NCI-H748 treated with DMSO at 0.1 percent for 48 hours (cell line): ENCODE measurements at regions not wholly inside any gene's neighbourhood (a gene's known extent, or its start where the extent isn't known, plus 50 kb on each side); places are given as distances from the start of the nearest gene placed in this dataset.
"Not testable (repeated sequence)": the region's sequence is repeated elsewhere in the genome, so short reads cannot be mapped to it uniquely, and the experiment has no call there.

Experiments used
- DNase-seq: peaks from one replicate; lab custom pipeline; 2025; lab: John Stamatoyannopoulos, UW

- DNase-seq = no peak
These were observed 806.5 kb upstream of the CDH10 start for GRCh38 chr5:25451294-25451693.

GRCh38 chr5:25448646-25449045, 803.9 kb upstream of the CDH10 start:
- DNase-seq = no peak

GRCh38 chr5:25448190-25448621, 803.4 kb upstream of the CDH10 start:
- DNase-seq = no peak

- DNase-seq = not testable (repeated sequence)
These were observed 801.3 kb upstream of the CDH10 start for GRCh38 chr5:25446061-25446420.

GRCh38 chr5:25445381-25446060, 800.7 kb upstream of the CDH10 start:
- not testable (repeated sequence) for DNase-seq

GRCh38 chr5:25444697-25445096, 799.9 kb upstream of the CDH10 start:
- DNase-seq = no peak

- no peak for DNase-seq
These were observed 797.0 kb upstream of the CDH10 start for GRCh38 chr5:25441810-25442209.

- DNase-seq = no peak
These were observed 794.2 kb upstream of the CDH10 start for GRCh38 chr5:25439025-25439424.

- not testable (repeated sequence) for DNase-seq
These were observed 793.6 kb upstream of the CDH10 start for GRCh38 chr5:25438375-25438774.

GRCh38 chr5:25436452-25436851, 791.7 kb upstream of the CDH10 start:
- no peak for DNase-seq

- DNase-seq = no peak
These were observed 791.1 kb upstream of the CDH10 start for GRCh38 chr5:25435882-25436281.

GRCh38 chr5:25427240-25427639, 782.5 kb upstream of the CDH10 start:
- no peak for DNase-seq

GRCh38 chr5:25423271-25423670, 778.5 kb upstream of the CDH10 start:
- no peak for DNase-seq

- DNase-seq = no peak
These were observed 774.9 kb upstream of the CDH10 start for GRCh38 chr5:25419684-25420083.

GRCh38 chr5:25418978-25419377, 774.2 kb upstream of the CDH10 start:
- DNase-seq = no peak

- DNase-seq = no peak
These were observed 773.6 kb upstream of the CDH10 start for GRCh38 chr5:25418319-25418859.

GRCh38 chr5:25416960-25417359, 772.2 kb upstream of the CDH10 start:
- DNase-seq = no peak

GRCh38 chr5:25415970-25416369, 771.2 kb upstream of the CDH10 start:
- DNase-seq = no peak

GRCh38 chr5:25414742-25415141, 770.0 kb upstream of the CDH10 start:
- DNase-seq = no peak

GRCh38 chr5:25412116-25412661, 767.4 kb upstream of the CDH10 start:
- DNase-seq = no peak

GRCh38 chr5:25407365-25407764, 762.6 kb upstream of the CDH10 start:
- not testable (repeated sequence) for DNase-seq

GRCh38 chr5:25405850-25406249, 761.1 kb upstream of the CDH10 start:
- no peak for DNase-seq

GRCh38 chr5:25399878-25400480, 755.2 kb upstream of the CDH10 start:
- DNase-seq = no peak
